NB4 (cell line): ENCODE measurements at regions not wholly inside any gene's neighbourhood (a gene's known extent, or its start where the extent isn't known, plus 50 kb on each side); places are given as distances from the start of the nearest gene placed in this dataset.
"Not testable (repeated sequence)": the region's sequence is repeated elsewhere in the genome, so short reads cannot be mapped to it uniquely, and the experiment has no call there.

Source experiments
- DNase-seq: peaks from one replicate; pipeline ENCODE4 v3.0.0; 2010; ENCODE audit warnings: low read depth
- H3K4me3 ChIP-seq: one replicate; pipeline ENCODE4 v1.5.1; 2011; ENCODE audit warnings: mild to moderate bottlenecking, low read depth, low read length, moderate library complexity
- MAX ChIP-seq: IDR thresholded peaks from 2 replicates; pipeline ENCODE4 v1.6.1; 2011; ENCODE audit warnings: low read depth, low read length
- MYC ChIP-seq: IDR thresholded peaks from 2 replicates; pipeline ENCODE4 v1.6.1; 2011; ENCODE audit warnings: low read depth, low read length
- POLR2A ChIP-seq: IDR thresholded peaks from 2 replicates; pipeline ENCODE4 v1.6.1; 2011; ENCODE audit warnings: mild to moderate bottlenecking; ENCODE audit not compliant: insufficient read length; ENCODE audit errors: extremely low read depth
- TF ChIP-seq, protein P1 (sequence below): IDR thresholded peaks from one replicate; pipeline ENCODE4 v1.5.1; 2012; ENCODE audit warnings: low read depth, low read length

GRCh38 chr12:63508543-63508942 is 159.8 kb downstream of the DPY19L2 start:
- TF ChIP-seq, protein P1, sequence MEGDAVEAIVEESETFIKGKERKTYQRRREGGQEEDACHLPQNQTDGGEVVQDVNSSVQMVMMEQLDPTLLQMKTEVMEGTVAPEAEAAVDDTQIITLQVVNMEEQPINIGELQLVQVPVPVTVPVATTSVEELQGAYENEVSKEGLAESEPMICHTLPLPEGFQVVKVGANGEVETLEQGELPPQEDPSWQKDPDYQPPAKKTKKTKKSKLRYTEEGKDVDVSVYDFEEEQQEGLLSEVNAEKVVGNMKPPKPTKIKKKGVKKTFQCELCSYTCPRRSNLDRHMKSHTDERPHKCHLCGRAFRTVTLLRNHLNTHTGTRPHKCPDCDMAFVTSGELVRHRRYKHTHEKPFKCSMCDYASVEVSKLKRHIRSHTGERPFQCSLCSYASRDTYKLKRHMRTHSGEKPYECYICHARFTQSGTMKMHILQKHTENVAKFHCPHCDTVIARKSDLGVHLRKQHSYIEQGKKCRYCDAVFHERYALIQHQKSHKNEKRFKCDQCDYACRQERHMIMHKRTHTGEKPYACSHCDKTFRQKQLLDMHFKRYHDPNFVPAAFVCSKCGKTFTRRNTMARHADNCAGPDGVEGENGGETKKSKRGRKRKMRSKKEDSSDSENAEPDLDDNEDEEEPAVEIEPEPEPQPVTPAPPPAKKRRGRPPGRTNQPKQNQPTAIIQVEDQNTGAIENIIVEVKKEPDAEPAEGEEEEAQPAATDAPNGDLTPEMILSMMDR: no peak
- no peak for TF ChIP-seq POLR2A
- TF ChIP-seq MAX: no peak
- TF ChIP-seq MYC: no peak
- H3K4me3 ChIP-seq: no peak overlapping the region
- DNase-seq: no peak

DNA sequence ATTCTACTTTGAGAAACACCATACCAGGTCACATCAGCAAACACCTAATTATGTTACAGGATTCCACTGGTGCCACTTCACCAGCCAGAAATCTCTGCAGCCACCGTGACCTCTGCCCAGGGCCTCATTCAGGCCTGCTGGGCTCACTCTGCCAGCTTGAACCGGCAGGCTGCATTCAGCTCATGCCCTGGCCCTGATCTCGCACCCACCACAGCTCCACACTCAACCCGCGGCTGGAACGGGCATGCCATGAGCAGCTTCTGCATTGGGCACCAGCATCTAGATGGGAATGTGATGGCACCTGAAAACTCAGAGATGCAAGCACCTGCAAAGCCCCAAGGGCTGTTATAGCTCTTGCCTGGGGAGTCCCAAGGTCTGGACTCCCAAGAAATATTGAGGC is 168.7 kb downstream of the DPY19L2 start:
- TF ChIP-seq MAX: no peak
- TF ChIP-seq, protein P1: no peak
- TF ChIP-seq POLR2A: no peak
- no peak for TF ChIP-seq MYC
- DNase-seq: no peak
- no peak overlapping the region for H3K4me3 ChIP-seq

DNA sequence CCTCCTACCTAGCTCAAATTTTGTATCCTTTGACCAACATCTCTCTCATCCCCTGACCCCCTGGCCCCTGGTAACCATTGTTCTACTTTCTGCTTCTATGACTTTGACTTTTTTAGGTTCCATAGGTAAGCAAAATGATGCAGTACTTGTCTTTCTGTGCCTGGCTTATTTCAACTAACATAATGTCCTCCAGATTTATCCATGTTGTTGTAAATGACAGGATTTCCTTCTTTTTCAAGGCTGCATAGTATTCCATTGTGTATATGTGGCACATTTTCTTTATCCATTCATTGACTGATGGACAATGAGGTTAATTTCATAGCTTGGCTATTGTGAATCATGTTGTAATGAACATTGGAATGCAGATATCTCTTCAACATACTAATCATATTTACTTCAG is 170.1 kb downstream of the DPY19L2 start:
- DNase-seq: no peak
- TF ChIP-seq, protein P1: no peak
- no peak for TF ChIP-seq POLR2A
- no peak for TF ChIP-seq MAX
- no peak for TF ChIP-seq MYC
- H3K4me3 ChIP-seq: no peak overlapping the region

- no peak for DNase-seq
- no peak overlapping the region for H3K4me3 ChIP-seq
- TF ChIP-seq, protein P1: no peak
- TF ChIP-seq MAX: no peak
- no peak for TF ChIP-seq MYC
- no peak for TF ChIP-seq POLR2A
These were observed 171.6 kb downstream of the DPY19L2 start for GRCh38 chr12:63496654-63497053.

- TF ChIP-seq MYC (no peak), POLR2A (no peak), MAX (no peak)
- TF ChIP-seq, protein P1: no peak
- H3K4me3 ChIP-seq: no peak overlapping the region
- no peak for DNase-seq
These were observed 172.3 kb downstream of the DPY19L2 start for GRCh38 chr12:63495974-63496373.

GRCh38 chr12:63493357-63493756 is 174.9 kb downstream of the DPY19L2 start:
- not testable (repeated sequence) for H3K4me3 ChIP-seq, DNase-seq
